WTC11 (cell line): ENCODE measurements at regions not wholly inside any gene's neighbourhood (a gene's known extent, or its start where the extent isn't known, plus 50 kb on each side); places are given as distances from the start of the nearest gene placed in this dataset.

Experiments
- ATAC-seq: fragments of 200-7000 bp; cut with Tn5 transposase; 2 replicates; pipeline ENCODE4 v1.10.0; 2021; ENCODE audit warnings: mild to moderate bottlenecking, moderate library complexity
- CTCF ChIA-PET: fragments of 300-600 bp; sonication (Branson Sonifier 250); formaldehyde crosslinking; loops from one replicate; lab custom pipeline; 2021; ENCODE audit warnings: antibody characterized with exemption; lab: Charles Lee
- POLR2A ChIA-PET: fragments of 350-600 bp; sonication (Branson Sonifier 250); formaldehyde crosslinking; loops from one replicate; lab custom pipeline; 2021; ENCODE audit warnings: antibody characterized with exemption; lab: Charles Lee
- DNase-seq: peaks from one replicate; pipeline ENCODE4 v3.0.0; 2021; ENCODE audit warnings: low spot score
- H3K27ac Mint-ChIP-seq: 2 replicates; pipeline ENCODE4 v1.8.0; 2021; ENCODE audit warnings: mixed read lengths
- H3K27me3 Mint-ChIP-seq: 2 replicates; pipeline ENCODE4 v1.8.0; 2021; ENCODE audit warnings: low read depth, mild to moderate bottlenecking, moderate library complexity, mixed read lengths
- H3K36me3 Mint-ChIP-seq: 2 replicates; pipeline ENCODE4 v1.8.0; 2021; ENCODE audit warnings: mixed read lengths
- H3K4me1 Mint-ChIP-seq: 2 replicates; pipeline ENCODE4 v1.8.0; 2022; ENCODE audit warnings: mixed read lengths
- H3K4me3 Mint-ChIP-seq: 2 replicates; pipeline ENCODE4 v1.8.0; 2021; ENCODE audit warnings: mild to moderate bottlenecking, moderate library complexity, mixed read lengths
- H3K9me3 Mint-ChIP-seq: 2 replicates; pipeline ENCODE4 v1.8.0; 2021; ENCODE audit warnings: mixed read lengths
- CBFB ChIP-seq: sonication (generic); formaldehyde crosslinking; IDR thresholded peaks from 2 replicates; pipeline ENCODE4 v1.8.1; 2022; ENCODE audit warnings: mild to moderate bottlenecking, low read depth, missing genetic modification reagents
- CDX4 ChIP-seq: fragments of 250-450 bp; sonication (Bioruptor Pico); IDR thresholded peaks from 2 replicates; pipeline ENCODE4 v1.9.0; 2021; ENCODE audit warnings: moderate library complexity, mild to moderate bottlenecking, inconsistent platforms, borderline replicate concordance
- E2F1 ChIP-seq: sonication (generic); formaldehyde crosslinking; IDR thresholded peaks from 2 replicates; pipeline ENCODE4 v1.8.0; 2022; ENCODE audit warnings: mild to moderate bottlenecking, missing genetic modification reagents
- ELF4 ChIP-seq: sonication (generic); formaldehyde crosslinking; IDR thresholded peaks from 2 replicates; pipeline ENCODE4 v1.8.1; 2022; ENCODE audit warnings: low read depth, mild to moderate bottlenecking, moderate library complexity, missing genetic modification reagents
- FOXP1 ChIP-seq: sonication (generic); formaldehyde crosslinking; IDR thresholded peaks from 2 replicates; pipeline ENCODE4 v1.8.0; 2022; ENCODE audit warnings: missing genetic modification reagents, mild to moderate bottlenecking, moderate library complexity, borderline replicate concordance
- FOXP4 ChIP-seq: sonication (generic); formaldehyde crosslinking; IDR thresholded peaks from 2 replicates; pipeline ENCODE4 v1.8.0; 2022; ENCODE audit warnings: mild to moderate bottlenecking, missing genetic modification reagents
- GRHL2 ChIP-seq: fragments of 250-450 bp; sonication (Bioruptor Pico); IDR thresholded peaks from 2 replicates; pipeline ENCODE4 v1.8.0; 2022; ENCODE audit warnings: mild to moderate bottlenecking, moderate library complexity; ENCODE audit not compliant: insufficient replicate concordance, severe bottlenecking
- GTF2I ChIP-seq: fragments of 250-450 bp; sonication (Bioruptor Pico); conservative IDR thresholded peaks from 2 replicates; pipeline ENCODE4 v1.4.0; 2021; ENCODE audit warnings: mild to moderate bottlenecking
- JAZF1 ChIP-seq: fragments of 250-450 bp; sonication (Bioruptor Pico); IDR thresholded peaks from 2 replicates; pipeline ENCODE4 v1.9.0; 2021; ENCODE audit warnings: moderate library complexity, mild to moderate bottlenecking, inconsistent platforms
- NFATC4 ChIP-seq: fragments of 250-450 bp; sonication (Bioruptor Pico); IDR thresholded peaks from 2 replicates; pipeline ENCODE4 v1.9.0; 2021; ENCODE audit warnings: mild to moderate bottlenecking
- NFYB ChIP-seq: sonication (generic); formaldehyde crosslinking; conservative IDR thresholded peaks from 2 replicates; pipeline ENCODE4 v1.8.0; 2022; ENCODE audit warnings: low read depth, missing genetic modification reagents
- NR3C1 ChIP-seq: sonication (generic); formaldehyde crosslinking; conservative IDR thresholded peaks from 2 replicates; pipeline ENCODE4 v1.8.1; 2023; ENCODE audit warnings: low read depth, mild to moderate bottlenecking, missing genetic modification reagents
- USF2 ChIP-seq: sonication (generic); formaldehyde crosslinking; IDR thresholded peaks from 2 replicates; pipeline ENCODE4 v1.8.1; 2023; ENCODE audit warnings: mild to moderate bottlenecking, missing genetic modification reagents, moderate library complexity
- ZNF121 ChIP-seq: sonication (generic); formaldehyde crosslinking; IDR thresholded peaks from 2 replicates; pipeline ENCODE4 v1.8.0; 2023; ENCODE audit warnings: missing genetic modification reagents
- ZNF138 ChIP-seq: sonication (generic); formaldehyde crosslinking; conservative IDR thresholded peaks from 2 replicates; pipeline ENCODE4 v1.8.1; 2022; ENCODE audit warnings: mild to moderate bottlenecking, moderate library complexity, missing genetic modification reagents
- ZNF219 ChIP-seq: sonication (generic); formaldehyde crosslinking; IDR thresholded peaks from 2 replicates; pipeline ENCODE4 v1.8.0; 2023; ENCODE audit warnings: missing genetic modification reagents, mild to moderate bottlenecking, borderline replicate concordance
- ZNF532 ChIP-seq: fragments of 250-450 bp; sonication (Bioruptor Pico); IDR thresholded peaks from 2 replicates; pipeline ENCODE4 v1.9.0; 2021; ENCODE audit warnings: mild to moderate bottlenecking, borderline replicate concordance
- ZNF671 ChIP-seq: fragments of 250-450 bp; sonication (Bioruptor Pico); IDR thresholded peaks from 2 replicates; pipeline ENCODE4 v1.8.0; 2021; ENCODE audit warnings: mild to moderate bottlenecking
- TF ChIP-seq, protein P1 (sequence below): fragments of 250-450 bp; sonication (Bioruptor Pico); IDR thresholded peaks from 2 replicates; pipeline ENCODE4 v1.9.0; 2021; ENCODE audit warnings: mild to moderate bottlenecking
- TF ChIP-seq, protein P2 (sequence below): fragments of 250-450 bp; sonication (Bioruptor Pico); IDR thresholded peaks from 2 replicates; pipeline ENCODE4 v1.8.0; 2021; ENCODE audit warnings: mild to moderate bottlenecking
- TF ChIP-seq, protein P3 (sequence below): sonication (generic); formaldehyde crosslinking; IDR thresholded peaks from 2 replicates; pipeline ENCODE4 v1.8.1; 2023; ENCODE audit warnings: mild to moderate bottlenecking, missing genetic modification reagents

GRCh38 chrX:39381422-39381821 is 580.2 kb downstream of the MID1IP1 start (continued):
- TF ChIP-seq ZNF532 (CRISPR knock-in tag) (no peak), FOXP4 (CRISPR knock-in tag) (no peak), ZNF121 (CRISPR knock-in tag) (no peak), ZNF138 (CRISPR knock-in tag) (no peak), CDX4 (CRISPR knock-in tag) (no peak), NR3C1 (CRISPR knock-in tag) (no peak), USF2 (CRISPR knock-in tag) (no peak), FOXP1 (CRISPR knock-in tag) (no peak), NFATC4 (no peak), GRHL2 (CRISPR knock-in tag) (no peak), ELF4 (no peak), E2F1 (no peak), JAZF1 (CRISPR knock-in tag) (no peak)
- TF ChIP-seq, protein P1, sequence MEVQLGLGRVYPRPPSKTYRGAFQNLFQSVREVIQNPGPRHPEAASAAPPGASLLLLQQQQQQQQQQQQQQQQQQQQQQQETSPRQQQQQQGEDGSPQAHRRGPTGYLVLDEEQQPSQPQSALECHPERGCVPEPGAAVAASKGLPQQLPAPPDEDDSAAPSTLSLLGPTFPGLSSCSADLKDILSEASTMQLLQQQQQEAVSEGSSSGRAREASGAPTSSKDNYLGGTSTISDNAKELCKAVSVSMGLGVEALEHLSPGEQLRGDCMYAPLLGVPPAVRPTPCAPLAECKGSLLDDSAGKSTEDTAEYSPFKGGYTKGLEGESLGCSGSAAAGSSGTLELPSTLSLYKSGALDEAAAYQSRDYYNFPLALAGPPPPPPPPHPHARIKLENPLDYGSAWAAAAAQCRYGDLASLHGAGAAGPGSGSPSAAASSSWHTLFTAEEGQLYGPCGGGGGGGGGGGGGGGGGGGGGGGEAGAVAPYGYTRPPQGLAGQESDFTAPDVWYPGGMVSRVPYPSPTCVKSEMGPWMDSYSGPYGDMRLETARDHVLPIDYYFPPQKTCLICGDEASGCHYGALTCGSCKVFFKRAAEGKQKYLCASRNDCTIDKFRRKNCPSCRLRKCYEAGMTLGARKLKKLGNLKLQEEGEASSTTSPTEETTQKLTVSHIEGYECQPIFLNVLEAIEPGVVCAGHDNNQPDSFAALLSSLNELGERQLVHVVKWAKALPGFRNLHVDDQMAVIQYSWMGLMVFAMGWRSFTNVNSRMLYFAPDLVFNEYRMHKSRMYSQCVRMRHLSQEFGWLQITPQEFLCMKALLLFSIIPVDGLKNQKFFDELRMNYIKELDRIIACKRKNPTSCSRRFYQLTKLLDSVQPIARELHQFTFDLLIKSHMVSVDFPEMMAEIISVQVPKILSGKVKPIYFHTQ (CRISPR knock-in tag) = no peak

GRCh38 chrX:39384996-39385395 is 583.7 kb downstream of the MID1IP1 start:
- ATAC-seq = no peak
- POLR2A ChIA-PET = no interaction called here
- CTCF ChIA-PET = no interaction called here
- DNase-seq = no peak
- Mint-ChIP-seq H3K27ac (no peak overlapping the region), H3K4me3 (no peak overlapping the region), H3K36me3 (no peaks in the 10 kb centered on the region), H3K27me3 (0 out of 2 replicates have a peak, but pooled peaks cover 3% of the 10 kb centered on the region), H3K4me1 (no peaks in the 10 kb centered on the region), H3K9me3 (no peaks in the 10 kb centered on the region)
- TF ChIP-seq GTF2I (CRISPR knock-in tag) = no peak
- TF ChIP-seq E2F1 = no peak
- TF ChIP-seq, protein P2, sequence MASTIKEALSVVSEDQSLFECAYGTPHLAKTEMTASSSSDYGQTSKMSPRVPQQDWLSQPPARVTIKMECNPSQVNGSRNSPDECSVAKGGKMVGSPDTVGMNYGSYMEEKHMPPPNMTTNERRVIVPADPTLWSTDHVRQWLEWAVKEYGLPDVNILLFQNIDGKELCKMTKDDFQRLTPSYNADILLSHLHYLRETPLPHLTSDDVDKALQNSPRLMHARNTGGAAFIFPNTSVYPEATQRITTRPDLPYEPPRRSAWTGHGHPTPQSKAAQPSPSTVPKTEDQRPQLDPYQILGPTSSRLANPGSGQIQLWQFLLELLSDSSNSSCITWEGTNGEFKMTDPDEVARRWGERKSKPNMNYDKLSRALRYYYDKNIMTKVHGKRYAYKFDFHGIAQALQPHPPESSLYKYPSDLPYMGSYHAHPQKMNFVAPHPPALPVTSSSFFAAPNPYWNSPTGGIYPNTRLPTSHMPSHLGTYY (CRISPR knock-in tag) = no peak
- TF ChIP-seq, protein P3, sequence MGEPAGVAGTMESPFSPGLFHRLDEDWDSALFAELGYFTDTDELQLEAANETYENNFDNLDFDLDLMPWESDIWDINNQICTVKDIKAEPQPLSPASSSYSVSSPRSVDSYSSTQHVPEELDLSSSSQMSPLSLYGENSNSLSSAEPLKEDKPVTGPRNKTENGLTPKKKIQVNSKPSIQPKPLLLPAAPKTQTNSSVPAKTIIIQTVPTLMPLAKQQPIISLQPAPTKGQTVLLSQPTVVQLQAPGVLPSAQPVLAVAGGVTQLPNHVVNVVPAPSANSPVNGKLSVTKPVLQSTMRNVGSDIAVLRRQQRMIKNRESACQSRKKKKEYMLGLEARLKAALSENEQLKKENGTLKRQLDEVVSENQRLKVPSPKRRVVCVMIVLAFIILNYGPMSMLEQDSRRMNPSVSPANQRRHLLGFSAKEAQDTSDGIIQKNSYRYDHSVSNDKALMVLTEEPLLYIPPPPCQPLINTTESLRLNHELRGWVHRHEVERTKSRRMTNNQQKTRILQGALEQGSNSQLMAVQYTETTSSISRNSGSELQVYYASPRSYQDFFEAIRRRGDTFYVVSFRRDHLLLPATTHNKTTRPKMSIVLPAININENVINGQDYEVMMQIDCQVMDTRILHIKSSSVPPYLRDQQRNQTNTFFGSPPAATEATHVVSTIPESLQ = no peak
- no peak for TF ChIP-seq CBFB (CRISPR knock-in tag)
- TF ChIP-seq NFYB (CRISPR knock-in tag) = no peak
- no peak for TF ChIP-seq ZNF219
- no peak for TF ChIP-seq ZNF671 (CRISPR knock-in tag)
